K562 (cell line): ENCODE measurements at regions not wholly inside any gene's neighbourhood (a gene's known extent, or its start where the extent isn't known, plus 50 kb on each side); places are given as distances from the start of the nearest gene placed in this dataset.
A peak's percentile ranks its signal among the peaks of the same experiment; 100 is the strongest.

Source experiments
- FOSL1 ChIP-seq: fragments of 200-800 bp; sonication (Bioruptor generic); conservative IDR thresholded peaks from 2 replicates; pipeline ENCODE4 v1.6.1; 2016; ENCODE audit warnings: missing genetic modification characterization, missing compliant biosample characterization
- JUND ChIP-seq, 2 experiments: IDR thresholded peaks; 2 replicates in 1 of 2; 3 replicates in 1 of 2; pipeline ENCODE4 v1.6.1; 2011; ENCODE audit warnings: borderline replicate concordance in 2 of 2, low read depth in 2 of 2, low read length in 2 of 2, improper control_type of control experiment in 1 of 2, missing biosample characterization in 1 of 2, missing genetic modification characterization in 1 of 2, missing genetic modification reagents in 1 of 2
- NFRKB ChIP-seq: fragments of 450-650 bp; IDR thresholded peaks from 2 replicates; pipeline ENCODE4 v1.6.1; 2016; ENCODE audit warnings: low read depth
- PHB ChIP-seq: fragments of 250-450 bp; sonication (Bioruptor Pico); IDR thresholded peaks from 2 replicates; pipeline ENCODE4 v1.5.0; 2021
- TF ChIP-seq, protein P1 (sequence below): fragments of 450-650 bp; IDR thresholded peaks from 2 replicates; pipeline ENCODE4 v1.6.1; 2016; ENCODE audit warnings: mild to moderate bottlenecking, moderate library complexity
- TF ChIP-seq, protein P2 (sequence below), 2 experiments: fragments of 450-650 bp in 1 of 2; sonication (generic) in 1 of 2; formaldehyde crosslinking in 1 of 2; IDR thresholded peaks in 1 of 2; conservative IDR thresholded peaks in 1 of 2; 2 replicates each; pipeline versions ENCODE4 v1.6.1 to v1.8.1; 2016 to 2023; ENCODE audit warnings: mild to moderate bottlenecking in 2 of 2, moderate library complexity in 2 of 2, inconsistent platforms in 1 of 2, missing genetic modification reagents in 1 of 2
- TF ChIP-seq, protein P3 (sequence below), 2 experiments: IDR thresholded peaks; 2 replicates each; pipeline ENCODE4 v1.6.1; 2011; ENCODE audit warnings: borderline replicate concordance in 1 of 2, control low read depth in 1 of 2, low read depth in 1 of 2, low read length in 1 of 2, mild to moderate bottlenecking in 1 of 2, mixed read lengths in 1 of 2, moderate library complexity in 1 of 2; ENCODE audit not compliant: insufficient read depth in 1 of 2, insufficient read length in 1 of 2, poor library complexity in 1 of 2, severe bottlenecking in 1 of 2; ENCODE audit errors: extremely low read depth in 1 of 2
- TF ChIP-seq, protein P4 (sequence below): sonication (generic); formaldehyde crosslinking; IDR thresholded peaks from 2 replicates; pipeline ENCODE4 v1.8.1; 2023; ENCODE audit warnings: mild to moderate bottlenecking, missing genetic modification reagents

DNA sequence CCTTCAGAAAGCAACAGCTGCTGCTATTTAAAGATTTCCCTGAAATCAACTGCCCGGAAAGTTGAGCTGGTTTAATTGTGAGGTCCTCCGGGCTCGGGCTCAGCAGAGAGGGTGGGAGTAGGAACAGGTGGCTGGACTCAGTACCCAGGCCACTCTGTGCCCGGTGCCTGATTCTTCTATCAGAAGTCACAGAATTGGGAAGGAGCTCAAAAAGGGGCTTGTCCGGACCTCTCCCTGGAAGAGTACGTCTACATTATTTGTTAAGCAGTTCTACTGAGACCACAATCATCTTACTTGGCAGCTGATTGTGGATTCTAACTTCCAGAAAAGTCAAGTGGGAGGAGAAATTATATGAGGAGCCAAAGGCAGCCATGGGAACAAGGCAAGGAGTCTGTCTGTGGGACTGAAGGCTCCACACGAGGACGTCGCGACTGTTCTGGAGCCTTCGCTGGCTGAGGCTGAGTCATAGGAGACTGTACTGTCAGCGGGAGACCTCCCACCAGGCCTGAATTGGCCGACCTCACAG, 91.7 kb upstream of the ANKRD10 start (continued):
- TF ChIP-seq, protein P1, sequence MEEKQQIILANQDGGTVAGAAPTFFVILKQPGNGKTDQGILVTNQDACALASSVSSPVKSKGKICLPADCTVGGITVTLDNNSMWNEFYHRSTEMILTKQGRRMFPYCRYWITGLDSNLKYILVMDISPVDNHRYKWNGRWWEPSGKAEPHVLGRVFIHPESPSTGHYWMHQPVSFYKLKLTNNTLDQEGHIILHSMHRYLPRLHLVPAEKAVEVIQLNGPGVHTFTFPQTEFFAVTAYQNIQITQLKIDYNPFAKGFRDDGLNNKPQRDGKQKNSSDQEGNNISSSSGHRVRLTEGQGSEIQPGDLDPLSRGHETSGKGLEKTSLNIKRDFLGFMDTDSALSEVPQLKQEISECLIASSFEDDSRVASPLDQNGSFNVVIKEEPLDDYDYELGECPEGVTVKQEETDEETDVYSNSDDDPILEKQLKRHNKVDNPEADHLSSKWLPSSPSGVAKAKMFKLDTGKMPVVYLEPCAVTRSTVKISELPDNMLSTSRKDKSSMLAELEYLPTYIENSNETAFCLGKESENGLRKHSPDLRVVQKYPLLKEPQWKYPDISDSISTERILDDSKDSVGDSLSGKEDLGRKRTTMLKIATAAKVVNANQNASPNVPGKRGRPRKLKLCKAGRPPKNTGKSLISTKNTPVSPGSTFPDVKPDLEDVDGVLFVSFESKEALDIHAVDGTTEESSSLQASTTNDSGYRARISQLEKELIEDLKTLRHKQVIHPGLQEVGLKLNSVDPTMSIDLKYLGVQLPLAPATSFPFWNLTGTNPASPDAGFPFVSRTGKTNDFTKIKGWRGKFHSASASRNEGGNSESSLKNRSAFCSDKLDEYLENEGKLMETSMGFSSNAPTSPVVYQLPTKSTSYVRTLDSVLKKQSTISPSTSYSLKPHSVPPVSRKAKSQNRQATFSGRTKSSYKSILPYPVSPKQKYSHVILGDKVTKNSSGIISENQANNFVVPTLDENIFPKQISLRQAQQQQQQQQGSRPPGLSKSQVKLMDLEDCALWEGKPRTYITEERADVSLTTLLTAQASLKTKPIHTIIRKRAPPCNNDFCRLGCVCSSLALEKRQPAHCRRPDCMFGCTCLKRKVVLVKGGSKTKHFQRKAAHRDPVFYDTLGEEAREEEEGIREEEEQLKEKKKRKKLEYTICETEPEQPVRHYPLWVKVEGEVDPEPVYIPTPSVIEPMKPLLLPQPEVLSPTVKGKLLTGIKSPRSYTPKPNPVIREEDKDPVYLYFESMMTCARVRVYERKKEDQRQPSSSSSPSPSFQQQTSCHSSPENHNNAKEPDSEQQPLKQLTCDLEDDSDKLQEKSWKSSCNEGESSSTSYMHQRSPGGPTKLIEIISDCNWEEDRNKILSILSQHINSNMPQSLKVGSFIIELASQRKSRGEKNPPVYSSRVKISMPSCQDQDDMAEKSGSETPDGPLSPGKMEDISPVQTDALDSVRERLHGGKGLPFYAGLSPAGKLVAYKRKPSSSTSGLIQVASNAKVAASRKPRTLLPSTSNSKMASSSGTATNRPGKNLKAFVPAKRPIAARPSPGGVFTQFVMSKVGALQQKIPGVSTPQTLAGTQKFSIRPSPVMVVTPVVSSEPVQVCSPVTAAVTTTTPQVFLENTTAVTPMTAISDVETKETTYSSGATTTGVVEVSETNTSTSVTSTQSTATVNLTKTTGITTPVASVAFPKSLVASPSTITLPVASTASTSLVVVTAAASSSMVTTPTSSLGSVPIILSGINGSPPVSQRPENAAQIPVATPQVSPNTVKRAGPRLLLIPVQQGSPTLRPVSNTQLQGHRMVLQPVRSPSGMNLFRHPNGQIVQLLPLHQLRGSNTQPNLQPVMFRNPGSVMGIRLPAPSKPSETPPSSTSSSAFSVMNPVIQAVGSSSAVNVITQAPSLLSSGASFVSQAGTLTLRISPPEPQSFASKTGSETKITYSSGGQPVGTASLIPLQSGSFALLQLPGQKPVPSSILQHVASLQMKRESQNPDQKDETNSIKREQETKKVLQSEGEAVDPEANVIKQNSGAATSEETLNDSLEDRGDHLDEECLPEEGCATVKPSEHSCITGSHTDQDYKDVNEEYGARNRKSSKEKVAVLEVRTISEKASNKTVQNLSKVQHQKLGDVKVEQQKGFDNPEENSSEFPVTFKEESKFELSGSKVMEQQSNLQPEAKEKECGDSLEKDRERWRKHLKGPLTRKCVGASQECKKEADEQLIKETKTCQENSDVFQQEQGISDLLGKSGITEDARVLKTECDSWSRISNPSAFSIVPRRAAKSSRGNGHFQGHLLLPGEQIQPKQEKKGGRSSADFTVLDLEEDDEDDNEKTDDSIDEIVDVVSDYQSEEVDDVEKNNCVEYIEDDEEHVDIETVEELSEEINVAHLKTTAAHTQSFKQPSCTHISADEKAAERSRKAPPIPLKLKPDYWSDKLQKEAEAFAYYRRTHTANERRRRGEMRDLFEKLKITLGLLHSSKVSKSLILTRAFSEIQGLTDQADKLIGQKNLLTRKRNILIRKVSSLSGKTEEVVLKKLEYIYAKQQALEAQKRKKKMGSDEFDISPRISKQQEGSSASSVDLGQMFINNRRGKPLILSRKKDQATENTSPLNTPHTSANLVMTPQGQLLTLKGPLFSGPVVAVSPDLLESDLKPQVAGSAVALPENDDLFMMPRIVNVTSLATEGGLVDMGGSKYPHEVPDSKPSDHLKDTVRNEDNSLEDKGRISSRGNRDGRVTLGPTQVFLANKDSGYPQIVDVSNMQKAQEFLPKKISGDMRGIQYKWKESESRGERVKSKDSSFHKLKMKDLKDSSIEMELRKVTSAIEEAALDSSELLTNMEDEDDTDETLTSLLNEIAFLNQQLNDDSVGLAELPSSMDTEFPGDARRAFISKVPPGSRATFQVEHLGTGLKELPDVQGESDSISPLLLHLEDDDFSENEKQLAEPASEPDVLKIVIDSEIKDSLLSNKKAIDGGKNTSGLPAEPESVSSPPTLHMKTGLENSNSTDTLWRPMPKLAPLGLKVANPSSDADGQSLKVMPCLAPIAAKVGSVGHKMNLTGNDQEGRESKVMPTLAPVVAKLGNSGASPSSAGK = peak; percentile 29; the same call in 1 of the 2 replicates
- TF ChIP-seq FOSL1 (tag) (peak; percentile 71), PHB (CRISPR knock-in tag) (no peak), JUND (IDR thresholded peaks at IDR 0.05; ENCODE audit: borderline replicate concordance, low read depth, low read length) (peak; percentile 65; the same call in 1 of the 2 replicates), JUND (tag; IDR thresholded peaks at IDR 0.05; ENCODE audit: borderline replicate concordance, low read depth, low read length) (no peak; the same call in 2 of the 3 replicates), NFRKB (no peak)
- TF ChIP-seq, protein P2, sequence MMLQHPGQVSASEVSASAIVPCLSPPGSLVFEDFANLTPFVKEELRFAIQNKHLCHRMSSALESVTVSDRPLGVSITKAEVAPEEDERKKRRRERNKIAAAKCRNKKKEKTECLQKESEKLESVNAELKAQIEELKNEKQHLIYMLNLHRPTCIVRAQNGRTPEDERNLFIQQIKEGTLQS (IDR thresholded peaks at IDR 0.05) = peak; percentile 68
- TF ChIP-seq, protein P2 (CRISPR knock-in tag; conservative IDR thresholded peaks at IDR 0.05) = no peak
- TF ChIP-seq, protein P3, sequence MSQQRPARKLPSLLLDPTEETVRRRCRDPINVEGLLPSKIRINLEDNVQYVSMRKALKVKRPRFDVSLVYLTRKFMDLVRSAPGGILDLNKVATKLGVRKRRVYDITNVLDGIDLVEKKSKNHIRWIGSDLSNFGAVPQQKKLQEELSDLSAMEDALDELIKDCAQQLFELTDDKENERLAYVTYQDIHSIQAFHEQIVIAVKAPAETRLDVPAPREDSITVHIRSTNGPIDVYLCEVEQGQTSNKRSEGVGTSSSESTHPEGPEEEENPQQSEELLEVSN (IDR thresholded peaks at IDR 0.05; ENCODE audit: borderline replicate concordance in 1 of 2, extremely low read depth in 1 of 2, insufficient read depth in 1 of 2, insufficient read length in 1 of 2, low read depth in 1 of 2, low read length in 1 of 2, poor library complexity in 1 of 2, severe bottlenecking in 1 of 2) = peak; percentile 22 to 27
- TF ChIP-seq, protein P4, sequence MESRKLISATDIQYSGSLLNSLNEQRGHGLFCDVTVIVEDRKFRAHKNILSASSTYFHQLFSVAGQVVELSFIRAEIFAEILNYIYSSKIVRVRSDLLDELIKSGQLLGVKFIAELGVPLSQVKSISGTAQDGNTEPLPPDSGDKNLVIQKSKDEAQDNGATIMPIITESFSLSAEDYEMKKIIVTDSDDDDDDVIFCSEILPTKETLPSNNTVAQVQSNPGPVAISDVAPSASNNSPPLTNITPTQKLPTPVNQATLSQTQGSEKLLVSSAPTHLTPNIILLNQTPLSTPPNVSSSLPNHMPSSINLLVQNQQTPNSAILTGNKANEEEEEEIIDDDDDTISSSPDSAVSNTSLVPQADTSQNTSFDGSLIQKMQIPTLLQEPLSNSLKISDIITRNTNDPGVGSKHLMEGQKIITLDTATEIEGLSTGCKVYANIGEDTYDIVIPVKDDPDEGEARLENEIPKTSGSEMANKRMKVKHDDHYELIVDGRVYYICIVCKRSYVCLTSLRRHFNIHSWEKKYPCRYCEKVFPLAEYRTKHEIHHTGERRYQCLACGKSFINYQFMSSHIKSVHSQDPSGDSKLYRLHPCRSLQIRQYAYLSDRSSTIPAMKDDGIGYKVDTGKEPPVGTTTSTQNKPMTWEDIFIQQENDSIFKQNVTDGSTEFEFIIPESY (CRISPR knock-in tag) = peak; percentile 33; the same call in 1 of the 2 replicates
